HG03175 (cell line): ENCODE measurements at regions not wholly inside any gene's neighbourhood (a gene's known extent, or its start where the extent isn't known, plus 50 kb on each side); places are given as distances from the start of the nearest gene placed in this dataset.
"Not testable (repeated sequence)": the region's sequence is repeated elsewhere in the genome, so short reads cannot be mapped to it uniquely, and the experiment has no call there.

ENCODE experiments used
- ATAC-seq: cut with Tn5 transposase; IDR thresholded peaks from one replicate; pipeline ENCODE4 v1.9.1; 2021; ENCODE audit warnings: mild to moderate bottlenecking, moderate library complexity; ENCODE audit not compliant: unreplicated experiment

- ATAC-seq, result no peak
These were observed 261.3 kb downstream of the PARM1 start for GRCh38 chr4:75194180-75194579.

DNA sequence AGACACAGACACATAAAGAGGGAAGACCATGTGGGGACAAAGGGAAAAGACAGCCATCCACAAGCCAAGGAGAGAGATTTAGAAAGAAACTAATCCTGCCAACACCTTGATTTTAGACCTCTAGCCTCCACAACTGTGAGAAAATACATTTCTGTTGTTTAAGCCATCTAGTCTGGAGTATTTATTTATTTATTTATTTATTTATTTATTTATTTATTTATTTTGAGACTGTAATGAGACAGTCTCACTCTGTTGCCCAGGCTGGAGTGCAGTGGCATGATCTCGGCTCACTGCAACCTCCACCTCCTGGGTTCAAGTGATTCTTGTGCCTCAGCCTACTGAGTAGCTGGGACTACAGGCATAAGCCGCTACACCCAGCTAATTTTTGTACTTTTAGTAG lies 259.3 kb downstream of the PARM1 start:
- ATAC-seq, result not testable (repeated sequence)

DNA sequence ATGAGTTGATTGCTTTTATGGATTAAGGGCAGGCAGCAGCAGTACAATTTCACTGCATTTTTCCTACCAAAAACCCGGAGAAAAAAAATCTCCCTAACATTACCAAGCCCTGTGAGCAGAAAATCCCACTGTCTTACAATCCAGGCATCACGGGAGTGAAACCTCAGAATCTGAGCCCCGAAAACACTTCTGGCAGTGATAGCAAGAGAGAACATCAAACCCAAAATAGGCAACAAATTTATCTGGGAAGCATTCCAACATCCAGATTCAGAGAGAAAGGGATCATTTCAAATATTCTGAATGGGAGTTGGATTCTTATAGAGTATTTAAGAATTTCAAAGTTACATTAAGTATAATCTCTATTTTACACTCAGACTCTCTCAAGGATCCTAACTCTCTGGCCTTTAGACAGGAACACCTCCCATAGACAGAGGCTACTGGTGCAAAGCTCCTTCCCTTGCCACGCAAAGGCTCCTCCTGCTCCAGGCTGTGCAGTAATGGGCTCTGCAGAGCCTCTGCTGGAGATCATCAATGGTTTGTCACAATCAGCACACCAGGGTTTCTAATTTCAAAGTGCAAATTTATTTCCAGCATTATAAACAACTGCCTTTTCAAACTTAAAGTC lies 256.9 kb downstream of the PARM1 start:
- no peak for ATAC-seq

GRCh38 chr4:75180790-75181776 lies 248.2 kb downstream of the PARM1 start:
- peak; percentile 93 for ATAC-seq

GRCh38 chr4:75180217-75180616 lies 247.3 kb downstream of the PARM1 start:
- ATAC-seq, result no peak

DNA sequence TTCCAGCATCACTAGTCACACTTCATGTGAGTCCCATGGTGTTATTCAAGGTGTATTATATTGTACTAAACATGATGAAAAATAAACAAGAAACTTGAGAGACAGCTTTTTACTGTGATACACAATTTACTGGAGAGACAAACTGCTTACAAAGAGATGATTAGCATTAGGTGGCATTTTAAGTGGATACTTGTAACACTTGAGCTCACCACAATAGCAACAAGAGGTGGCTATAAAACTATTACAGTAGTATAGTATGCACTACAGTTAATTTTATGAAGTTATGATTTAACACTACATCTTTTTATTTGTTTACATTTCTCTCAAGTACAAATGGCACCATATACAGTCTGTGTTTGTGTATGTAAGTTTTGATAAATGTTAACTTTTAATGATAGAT lies 246.6 kb downstream of the PARM1 start:
- ATAC-seq, result no peak

DNA sequence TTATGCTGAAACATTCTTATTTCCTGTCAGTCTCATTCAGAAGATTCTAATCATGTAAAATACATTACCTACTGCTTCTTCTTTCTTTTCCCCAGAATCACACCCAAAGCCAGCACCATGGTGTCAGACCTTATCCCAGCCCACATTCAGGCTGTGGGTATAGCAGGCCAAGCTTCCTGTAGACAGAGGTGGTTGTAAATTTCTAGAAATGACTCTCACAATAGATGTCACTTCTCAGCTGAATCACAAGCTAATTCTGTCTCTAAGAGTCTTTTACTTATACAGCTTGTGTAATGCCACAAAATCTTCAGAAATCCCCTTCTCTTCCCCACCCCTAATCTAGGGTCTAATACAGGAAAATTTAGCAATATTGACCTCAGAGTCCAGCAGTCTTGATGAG lies 239.6 kb downstream of the PARM1 start:
- ATAC-seq, result peak; percentile 94

- no peak for ATAC-seq
These were observed 236.5 kb downstream of the PARM1 start for GRCh38 chr4:75169427-75169826.

DNA sequence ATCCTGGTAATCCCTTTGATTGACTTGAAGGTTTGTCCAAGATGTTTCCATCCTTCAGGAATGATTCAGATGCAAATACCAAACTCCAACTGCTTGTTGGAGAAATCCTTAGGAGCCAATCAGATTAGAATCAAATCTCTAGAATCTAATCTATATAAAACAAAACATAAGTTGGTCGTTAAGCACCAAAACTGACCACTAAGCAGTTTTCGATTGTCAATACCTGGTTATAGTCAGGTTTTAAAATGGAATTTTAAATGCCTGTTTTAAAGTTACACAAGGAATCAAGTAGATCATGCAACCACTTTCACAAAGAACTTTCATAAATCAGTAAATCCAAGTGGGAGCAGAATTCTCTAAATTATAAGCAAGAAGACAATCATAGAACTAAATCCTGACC lies 236.1 kb downstream of the PARM1 start:
- ATAC-seq, result no peak

GRCh38 chr4:75168548-75168947 lies 235.6 kb downstream of the PARM1 start:
- no peak for ATAC-seq

GRCh38 chr4:75165100-75165499 lies 232.2 kb downstream of the PARM1 start:
- ATAC-seq, result not testable (repeated sequence)

DNA sequence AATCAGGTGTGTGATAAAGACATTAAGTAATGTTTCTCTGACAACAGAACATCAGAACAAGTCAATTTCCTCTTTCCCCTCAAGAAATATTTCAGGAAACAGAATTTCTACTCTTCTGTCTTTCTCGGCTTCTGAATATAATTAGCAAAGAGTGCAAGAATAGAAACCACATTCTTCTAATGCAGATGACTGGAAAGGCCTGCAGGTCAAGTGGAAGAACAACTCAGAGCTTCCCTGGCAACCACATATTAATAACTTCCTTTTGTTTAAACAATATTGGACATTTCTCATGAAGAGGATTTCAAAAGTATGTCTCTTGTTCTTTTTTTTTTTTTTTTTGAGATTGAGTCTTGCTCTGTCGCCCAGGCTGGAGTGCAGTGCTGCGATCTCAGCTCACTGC lies 225.5 kb downstream of the PARM1 start:
- ATAC-seq, result no peak

DNA sequence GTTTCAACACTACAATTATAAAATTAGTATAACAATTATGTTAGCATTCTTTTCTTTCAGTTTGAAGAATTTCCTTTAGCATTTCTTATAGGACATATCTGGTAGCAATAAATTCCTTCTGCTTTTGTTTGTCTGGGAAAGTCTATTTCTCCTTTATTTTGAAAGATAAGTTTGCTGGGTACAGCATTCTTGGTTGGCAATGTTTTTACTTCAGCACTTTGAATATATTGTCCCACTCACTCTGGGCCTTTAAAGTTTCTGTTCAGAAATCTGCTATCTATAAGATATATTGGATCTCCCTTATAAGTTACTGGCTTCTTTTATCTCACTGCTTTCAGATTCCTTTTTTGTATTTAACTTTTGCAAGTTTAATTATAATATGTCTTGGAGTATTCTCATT lies 222.1 kb downstream of the PARM1 start:
- no peak for ATAC-seq

- ATAC-seq, result no peak
These were observed 213.3 kb downstream of the PARM1 start for GRCh38 chr4:75146223-75146622.

DNA sequence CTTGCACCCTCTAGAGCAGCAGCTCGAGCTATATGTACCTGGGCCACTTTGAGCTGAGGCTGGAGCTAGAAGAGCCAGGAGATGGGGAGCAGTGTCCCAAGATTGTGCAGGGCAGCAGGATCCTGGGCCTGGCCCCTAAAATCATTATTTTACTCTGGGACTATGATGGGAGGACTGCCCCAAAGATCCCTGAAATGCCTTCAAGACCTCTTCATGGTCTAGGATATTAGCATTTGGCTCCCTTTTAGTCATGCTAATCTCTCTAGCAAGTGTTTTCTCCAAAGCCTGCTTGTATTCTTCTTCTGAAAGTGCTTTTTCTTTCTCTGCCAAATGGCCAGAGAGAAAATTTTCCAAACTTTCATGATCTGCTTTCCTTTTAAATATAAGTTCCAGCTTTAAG lies 211.6 kb downstream of the PARM1 start:
- no peak for ATAC-seq

DNA sequence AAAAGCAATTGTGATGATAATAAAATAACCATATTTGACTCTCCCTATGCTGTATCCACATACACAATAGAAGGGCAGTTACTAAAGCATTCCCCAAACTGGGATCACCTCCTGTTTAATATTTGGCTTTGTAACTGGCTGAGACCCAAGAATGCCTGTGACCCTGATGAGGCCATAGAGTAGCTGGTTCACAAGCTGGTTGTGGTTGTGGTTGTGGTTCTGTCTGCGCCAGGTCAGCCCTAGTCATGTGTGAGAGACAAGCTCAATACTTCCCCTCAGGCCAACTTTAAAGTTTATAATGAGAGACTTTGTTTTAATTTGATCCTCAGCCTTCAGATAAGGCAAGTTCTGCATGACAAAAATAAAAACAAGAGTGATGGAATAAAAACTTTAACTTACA lies 209.9 kb downstream of the PARM1 start:
- ATAC-seq, result no peak

DNA sequence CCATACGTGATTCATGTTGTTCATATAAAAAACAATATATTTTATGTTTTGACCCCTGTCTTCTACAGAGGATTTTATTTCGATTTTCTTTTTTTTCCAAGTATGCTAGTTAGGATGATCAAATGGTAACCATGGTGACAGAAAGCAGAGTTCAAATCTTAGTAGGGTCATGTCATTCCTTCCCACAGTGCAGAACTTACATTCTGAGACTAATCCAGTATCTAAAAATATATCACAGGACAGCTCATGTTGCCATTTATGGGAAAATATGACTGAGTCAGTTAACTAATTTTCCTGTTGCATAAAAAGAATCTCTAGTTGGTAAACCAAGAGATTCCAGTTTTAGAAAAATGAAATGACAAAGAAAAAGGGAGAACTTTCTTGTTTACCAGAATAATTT lies 209.5 kb downstream of the PARM1 start:
- ATAC-seq, result no peak

- ATAC-seq, result no peak
These were observed 208.2 kb downstream of the PARM1 start for GRCh38 chr4:75141162-75141561.

GRCh38 chr4:75137302-75137701 lies 204.4 kb downstream of the PARM1 start:
- no peak for ATAC-seq

DNA sequence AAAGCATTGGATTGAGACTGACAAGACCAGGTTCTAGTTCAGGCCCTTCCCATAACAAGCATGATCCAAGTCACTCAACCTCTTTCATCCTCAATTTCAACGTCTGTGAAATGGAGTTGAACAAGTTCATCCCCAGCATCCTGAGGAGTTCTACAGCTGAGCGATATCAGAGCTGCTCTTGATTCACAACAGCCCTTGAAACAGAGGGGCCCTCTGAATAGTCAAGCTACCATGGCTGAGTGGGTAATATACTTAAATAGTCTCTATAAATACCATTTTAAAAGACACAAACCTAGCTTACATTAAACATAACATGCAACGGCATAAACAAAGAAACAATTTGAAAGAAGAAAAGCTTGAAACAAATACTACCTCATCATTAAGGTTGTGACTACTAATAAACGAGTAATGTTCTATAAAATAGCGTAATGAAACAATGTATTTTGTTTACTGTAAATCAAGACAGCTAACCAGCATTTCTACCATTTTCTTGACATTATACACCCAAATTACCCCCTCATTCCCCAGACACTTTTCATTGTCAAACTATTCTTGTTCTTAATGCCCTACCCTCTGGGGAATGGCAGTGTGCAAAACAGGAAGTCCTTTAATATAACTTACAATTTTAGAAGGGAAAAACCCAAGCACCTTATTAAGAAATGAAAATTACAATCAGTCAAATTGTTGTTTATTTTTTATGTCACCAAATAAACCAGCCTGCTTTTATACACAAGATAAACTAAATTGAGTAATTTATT lies 202.3 kb downstream of the PARM1 start:
- no peak for ATAC-seq

- not testable (repeated sequence) for ATAC-seq
These were observed 194.0 kb downstream of the PARM1 start for GRCh38 chr4:75126870-75127269.

DNA sequence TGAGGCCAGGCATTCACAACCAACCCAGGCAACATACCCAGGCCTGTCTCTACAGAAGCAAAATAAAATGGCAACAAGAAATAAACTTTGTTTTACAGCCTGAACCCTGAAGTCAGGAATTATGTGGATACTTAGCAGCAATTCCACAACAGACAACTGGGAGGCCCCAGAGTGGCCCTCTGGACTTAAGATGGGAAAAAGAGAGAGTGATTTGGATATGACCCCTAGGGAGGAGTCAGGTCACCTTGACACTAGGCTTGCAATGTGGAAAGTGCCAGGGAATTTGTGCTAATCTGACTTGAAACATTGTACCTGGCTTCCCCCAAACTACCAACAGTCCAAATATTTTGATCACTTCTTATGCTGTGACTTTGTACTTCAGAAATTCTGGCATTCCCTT lies 193.1 kb downstream of the PARM1 start:
- no peak for ATAC-seq
